ENCODE measurements at regions not wholly inside any gene's neighbourhood (a gene's known extent, or its start where the extent isn't known, plus 50 kb on each side); places are given as distances from the start of the nearest gene placed in this dataset.

DNA sequence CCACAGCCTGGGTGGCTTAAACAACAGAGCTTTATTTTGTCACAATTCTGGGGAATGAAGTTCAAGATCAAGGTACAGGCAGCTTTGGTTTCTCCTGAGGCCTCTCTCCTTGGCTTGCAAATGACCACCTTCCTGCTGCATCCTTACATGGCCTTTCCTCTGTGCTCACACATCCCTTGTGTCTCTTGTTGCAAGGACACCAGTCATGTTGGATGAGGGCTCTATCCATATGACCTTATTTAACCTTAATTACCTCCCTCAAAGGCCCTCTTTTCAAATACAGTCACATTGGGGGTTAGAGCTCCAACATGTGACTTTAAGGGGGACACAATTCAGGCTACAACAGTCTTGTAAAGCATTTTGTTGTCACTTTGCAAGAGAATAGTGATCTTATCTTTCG lies 65.0 kb upstream of the PLXNA4 start:
- Histone ChIP-seq H3K9me3 (ENCODE audit: control insufficient read depth, insufficient read depth, low read length) (no peaks in the 10 kb centered on the region), H3K27me3 (ENCODE audit: control insufficient read depth, insufficient read depth, low read length) (peaks cover 31% of the 10 kb centered on the region), H3K36me3 (ENCODE audit: control insufficient read depth, insufficient read depth, low read length) (no peaks in the 10 kb centered on the region), H3K4me3 (ENCODE audit: low read depth, low read length) (no peak overlapping the region), H3K9ac (ENCODE audit: low read depth, low read length) (no peak overlapping the region), H3K4me1 (ENCODE audit: control insufficient read depth, insufficient read depth, low read length) (peaks cover 10% of the 10 kb centered on the region)

DNA sequence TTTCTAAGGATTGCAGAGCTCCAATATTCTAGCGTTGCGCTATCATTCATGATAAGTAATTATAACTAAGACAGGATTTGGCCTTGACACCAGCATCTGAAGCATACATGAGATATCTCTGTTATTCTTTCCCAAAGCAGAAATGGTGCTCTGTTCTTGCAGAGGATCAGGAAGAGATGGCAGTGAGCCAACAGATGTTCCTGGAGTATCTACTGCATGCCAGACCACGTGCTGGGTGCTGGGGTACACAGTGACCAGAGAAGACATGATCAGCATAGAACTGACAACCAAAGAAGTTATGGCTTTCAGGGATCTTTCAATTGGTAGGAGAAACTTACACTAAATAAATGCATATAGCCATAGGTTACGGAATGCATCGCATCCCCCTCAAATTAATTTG lies 63.7 kb upstream of the PLXNA4 start:
- no peaks in the 10 kb centered on the region for H3K36me3 ChIP-seq (ENCODE audit: control insufficient read depth, insufficient read depth, low read length)
- H3K4me1 ChIP-seq (ENCODE audit: control insufficient read depth, insufficient read depth, low read length), result peaks cover 7% of the 10 kb centered on the region
- no peak overlapping the region for H3K4me3 ChIP-seq (ENCODE audit: low read depth, low read length)
- H3K27me3 ChIP-seq (ENCODE audit: control insufficient read depth, insufficient read depth, low read length), result peaks cover 31% of the 10 kb centered on the region
- no peaks in the 10 kb centered on the region for H3K9me3 ChIP-seq (ENCODE audit: control insufficient read depth, insufficient read depth, low read length)
- no peak overlapping the region for H3K9ac ChIP-seq (ENCODE audit: low read depth, low read length)

DNA sequence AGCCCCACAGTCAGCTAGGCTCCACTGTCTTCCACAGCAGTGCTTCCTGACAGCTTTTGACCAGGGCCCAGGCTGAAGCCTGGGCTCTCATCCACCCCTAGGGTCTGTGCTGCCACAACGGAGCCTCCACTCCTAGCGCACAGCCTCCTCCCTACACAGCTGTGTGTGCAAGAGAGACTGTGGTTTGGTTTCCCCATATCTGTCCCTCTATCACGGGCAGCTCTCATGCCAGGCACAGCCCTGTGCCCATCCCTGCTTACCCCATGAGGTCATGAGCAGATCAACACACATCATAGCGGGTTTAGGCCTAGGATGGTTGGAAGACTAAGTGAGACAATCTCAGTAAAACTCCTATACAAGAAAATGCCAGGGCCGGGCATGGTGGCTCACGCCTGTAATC lies 61.7 kb upstream of the PLXNA4 start:
- H3K4me3 ChIP-seq (ENCODE audit: low read depth, low read length), result no peak overlapping the region
- H3K4me1 ChIP-seq (ENCODE audit: control insufficient read depth, insufficient read depth, low read length), result peaks cover 6% of the 10 kb centered on the region
- peaks cover 31% of the 10 kb centered on the region for H3K27me3 ChIP-seq (ENCODE audit: control insufficient read depth, insufficient read depth, low read length)
- no peak overlapping the region for H3K9ac ChIP-seq (ENCODE audit: low read depth, low read length)
- no peaks in the 10 kb centered on the region for H3K36me3 ChIP-seq (ENCODE audit: control insufficient read depth, insufficient read depth, low read length)
- H3K9me3 ChIP-seq (ENCODE audit: control insufficient read depth, insufficient read depth, low read length), result no peaks in the 10 kb centered on the region

DNA sequence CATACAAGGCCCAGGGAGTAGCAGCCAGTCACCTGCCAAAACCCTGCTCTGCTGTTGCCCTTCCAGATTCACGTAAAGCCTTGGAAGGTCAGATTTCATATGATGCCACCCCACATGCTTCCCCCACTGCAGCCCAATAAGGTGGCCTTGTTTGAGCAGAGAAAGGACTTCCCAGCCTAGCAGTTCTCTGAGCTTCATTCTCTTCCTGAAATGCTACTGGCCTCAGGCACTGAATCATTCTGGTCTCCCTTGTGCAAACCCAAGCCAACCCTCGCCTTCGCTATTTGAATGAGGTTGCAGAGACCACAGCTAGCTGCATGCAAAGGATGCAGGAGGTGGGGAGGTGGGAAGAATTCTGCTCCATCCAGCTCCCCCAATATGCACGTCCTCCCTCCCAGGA lies 60.3 kb upstream of the PLXNA4 start:
- Histone ChIP-seq H3K4me1 (ENCODE audit: control insufficient read depth, insufficient read depth, low read length) (peaks cover 4% of the 10 kb centered on the region), H3K4me3 (ENCODE audit: low read depth, low read length) (no peak overlapping the region), H3K36me3 (ENCODE audit: control insufficient read depth, insufficient read depth, low read length) (no peaks in the 10 kb centered on the region), H3K9me3 (ENCODE audit: control insufficient read depth, insufficient read depth, low read length) (no peaks in the 10 kb centered on the region), H3K27me3 (ENCODE audit: control insufficient read depth, insufficient read depth, low read length) (peaks cover 31% of the 10 kb centered on the region), H3K9ac (ENCODE audit: low read depth, low read length) (no peak overlapping the region)

DNA sequence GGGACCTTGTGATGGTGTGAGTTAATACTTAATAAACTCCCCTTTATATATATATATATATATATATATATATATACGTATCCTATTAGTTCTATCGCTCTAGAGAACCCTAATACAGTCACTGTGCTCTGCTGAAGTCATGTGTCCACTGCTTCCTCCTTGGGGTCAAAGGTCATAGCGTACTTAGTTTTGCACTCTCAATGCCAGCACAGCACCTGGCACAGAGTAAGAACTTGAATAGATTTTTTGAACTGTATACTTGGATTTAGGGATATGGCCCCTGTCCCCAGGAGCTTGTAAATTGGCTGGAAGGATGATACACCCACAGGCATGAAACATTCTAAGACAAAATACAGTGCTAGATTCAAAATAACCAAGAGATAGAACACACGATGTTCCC lies 58.9 kb upstream of the PLXNA4 start:
- Histone ChIP-seq H3K4me3 (ENCODE audit: low read depth, low read length) (no peak overlapping the region), H3K36me3 (ENCODE audit: control insufficient read depth, insufficient read depth, low read length) (no peaks in the 10 kb centered on the region), H3K9me3 (ENCODE audit: control insufficient read depth, insufficient read depth, low read length) (no peaks in the 10 kb centered on the region), H3K9ac (ENCODE audit: low read depth, low read length) (no peak overlapping the region), H3K27me3 (ENCODE audit: control insufficient read depth, insufficient read depth, low read length) (peaks cover 25% of the 10 kb centered on the region), H3K4me1 (ENCODE audit: control insufficient read depth, insufficient read depth, low read length) (no peaks in the 10 kb centered on the region)

DNA sequence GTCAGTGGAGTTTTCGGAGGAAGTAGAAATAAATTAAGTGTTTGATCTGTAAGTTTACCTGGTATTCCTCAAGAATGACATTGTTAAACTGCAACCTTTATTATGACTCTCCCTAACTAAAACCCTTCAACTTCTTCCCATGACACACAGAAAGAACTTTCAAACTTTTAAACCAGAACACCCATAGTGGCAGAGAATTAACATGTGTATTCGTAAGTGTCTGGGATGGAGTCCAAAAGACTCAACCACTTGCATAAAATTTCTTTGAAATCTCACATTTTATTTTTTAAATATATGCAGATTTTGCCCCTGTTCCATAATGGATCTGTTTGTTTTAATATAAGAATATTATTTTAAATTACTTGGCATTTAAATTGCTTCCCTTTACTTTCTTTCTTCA lies 54.6 kb upstream of the PLXNA4 start:
- Histone ChIP-seq H3K9me3 (ENCODE audit: control insufficient read depth, insufficient read depth, low read length) (no peaks in the 10 kb centered on the region), H3K4me1 (ENCODE audit: control insufficient read depth, insufficient read depth, low read length) (no peaks in the 10 kb centered on the region), H3K27me3 (ENCODE audit: control insufficient read depth, insufficient read depth, low read length) (no peaks in the 10 kb centered on the region), H3K36me3 (ENCODE audit: control insufficient read depth, insufficient read depth, low read length) (no peaks in the 10 kb centered on the region), H3K9ac (ENCODE audit: low read depth, low read length) (no peak overlapping the region), H3K4me3 (ENCODE audit: low read depth, low read length) (no peak overlapping the region)

All from iPS-15b (cell line).